Coronary artery (tissue), 2 donors: ENCODE measurements at regions not wholly inside any gene's neighbourhood (a gene's known extent, or its start where the extent isn't known, plus 50 kb on each side); places are given as distances from the start of the nearest gene placed in this dataset.
"Not testable (repeated sequence)": the region's sequence is repeated elsewhere in the genome, so short reads cannot be mapped to it uniquely, and the experiment has no call there.

Experiments used
- DNase-seq: peaks from one replicate; pipeline ENCODE4 v3.0.0-alpha.2; 2017; ENCODE audit warnings: low spot score
- H3K27ac ChIP-seq, 2 donors: fragments of 200-600 bp; sonication (generic); one replicate each; pipeline ENCODE4 v1.5.1; 2016 to 2019
- H3K4me3 ChIP-seq: fragments of 200-600 bp; sonication (generic); 2 replicates; pipeline ENCODE4 v1.5.1; 2016; ENCODE audit warnings: mild to moderate bottlenecking, moderate library complexity
- TF ChIP-seq, protein P1 (sequence below): fragments of 200-600 bp; sonication (generic); IDR thresholded peaks from one replicate; pipeline ENCODE4 v1.5.1; 2019; ENCODE audit warnings: antibody characterized with exemption

DNA sequence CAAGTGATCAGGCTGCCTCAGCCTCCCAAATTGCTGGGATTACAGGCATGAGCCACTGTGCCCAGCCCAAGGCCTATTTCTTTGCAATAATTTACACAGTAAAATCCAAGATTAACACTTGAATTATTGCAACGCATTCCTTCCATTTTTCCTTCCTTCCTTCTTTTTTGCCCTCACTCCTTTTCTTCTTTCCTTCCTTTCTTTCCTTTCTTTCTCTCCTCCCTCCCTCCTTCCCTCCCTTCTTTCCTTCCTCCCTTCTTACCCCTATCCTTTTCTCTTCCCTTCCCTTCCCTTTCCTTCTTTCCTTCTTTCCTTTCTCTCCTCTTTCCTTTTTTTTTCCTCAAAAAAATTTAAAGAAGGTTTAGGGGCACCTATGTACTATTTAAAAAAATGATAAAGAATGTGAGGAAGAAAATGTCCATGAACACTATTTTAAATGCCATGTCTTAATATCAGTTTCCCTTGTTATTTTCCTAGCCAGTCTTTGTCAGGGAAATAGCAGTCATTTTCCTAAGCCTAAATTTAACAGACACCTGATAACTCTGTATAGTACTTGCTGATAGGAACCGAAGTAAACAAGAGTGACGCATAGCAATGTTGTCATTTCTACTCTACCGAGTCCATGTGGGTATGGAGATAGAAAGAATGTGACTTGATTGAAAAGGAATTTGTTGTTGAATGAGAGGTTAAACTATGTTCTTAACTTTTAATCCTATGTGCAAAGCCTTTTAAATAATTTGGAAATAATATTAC lies 79.8 kb upstream of the HMCN1 start:
- Histone ChIP-seq H3K4me3 (no peak overlapping the region), H3K27ac (peak overlapping the region in 1 of 2 donors; percentile 55)
- DNase-seq = no peak
- TF ChIP-seq, protein P1, sequence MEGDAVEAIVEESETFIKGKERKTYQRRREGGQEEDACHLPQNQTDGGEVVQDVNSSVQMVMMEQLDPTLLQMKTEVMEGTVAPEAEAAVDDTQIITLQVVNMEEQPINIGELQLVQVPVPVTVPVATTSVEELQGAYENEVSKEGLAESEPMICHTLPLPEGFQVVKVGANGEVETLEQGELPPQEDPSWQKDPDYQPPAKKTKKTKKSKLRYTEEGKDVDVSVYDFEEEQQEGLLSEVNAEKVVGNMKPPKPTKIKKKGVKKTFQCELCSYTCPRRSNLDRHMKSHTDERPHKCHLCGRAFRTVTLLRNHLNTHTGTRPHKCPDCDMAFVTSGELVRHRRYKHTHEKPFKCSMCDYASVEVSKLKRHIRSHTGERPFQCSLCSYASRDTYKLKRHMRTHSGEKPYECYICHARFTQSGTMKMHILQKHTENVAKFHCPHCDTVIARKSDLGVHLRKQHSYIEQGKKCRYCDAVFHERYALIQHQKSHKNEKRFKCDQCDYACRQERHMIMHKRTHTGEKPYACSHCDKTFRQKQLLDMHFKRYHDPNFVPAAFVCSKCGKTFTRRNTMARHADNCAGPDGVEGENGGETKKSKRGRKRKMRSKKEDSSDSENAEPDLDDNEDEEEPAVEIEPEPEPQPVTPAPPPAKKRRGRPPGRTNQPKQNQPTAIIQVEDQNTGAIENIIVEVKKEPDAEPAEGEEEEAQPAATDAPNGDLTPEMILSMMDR = no peak

GRCh38 chr1:185653615-185654014 lies 80.6 kb upstream of the HMCN1 start:
- Histone ChIP-seq H3K27ac (no peak overlapping the region), H3K4me3 (no peak overlapping the region)
- TF ChIP-seq, protein P1 = no peak
- DNase-seq = no peak

DNA sequence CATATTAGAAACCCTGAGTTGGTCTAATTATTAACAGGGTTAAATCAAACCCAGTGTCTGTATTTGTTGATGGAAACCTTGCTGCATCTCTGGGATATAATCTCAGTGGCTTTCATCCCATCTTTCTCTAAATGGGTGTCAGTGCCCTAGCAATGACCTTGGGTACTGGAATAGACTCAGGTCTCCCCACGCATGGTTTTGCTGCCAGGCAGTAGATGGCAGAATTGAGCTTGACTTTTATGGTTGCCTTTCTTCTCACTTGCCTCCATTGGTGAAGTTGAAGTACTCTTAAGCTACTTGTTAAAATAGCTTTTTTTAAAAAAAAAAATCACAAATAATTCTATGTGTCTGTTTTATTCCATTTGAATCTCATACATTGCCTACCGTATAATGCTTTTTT lies 81.8 kb upstream of the HMCN1 start:
- no peak overlapping the region for H3K27ac ChIP-seq
- TF ChIP-seq, protein P1 = no peak
- DNase-seq = no peak
- no peak overlapping the region for H3K4me3 ChIP-seq

DNA sequence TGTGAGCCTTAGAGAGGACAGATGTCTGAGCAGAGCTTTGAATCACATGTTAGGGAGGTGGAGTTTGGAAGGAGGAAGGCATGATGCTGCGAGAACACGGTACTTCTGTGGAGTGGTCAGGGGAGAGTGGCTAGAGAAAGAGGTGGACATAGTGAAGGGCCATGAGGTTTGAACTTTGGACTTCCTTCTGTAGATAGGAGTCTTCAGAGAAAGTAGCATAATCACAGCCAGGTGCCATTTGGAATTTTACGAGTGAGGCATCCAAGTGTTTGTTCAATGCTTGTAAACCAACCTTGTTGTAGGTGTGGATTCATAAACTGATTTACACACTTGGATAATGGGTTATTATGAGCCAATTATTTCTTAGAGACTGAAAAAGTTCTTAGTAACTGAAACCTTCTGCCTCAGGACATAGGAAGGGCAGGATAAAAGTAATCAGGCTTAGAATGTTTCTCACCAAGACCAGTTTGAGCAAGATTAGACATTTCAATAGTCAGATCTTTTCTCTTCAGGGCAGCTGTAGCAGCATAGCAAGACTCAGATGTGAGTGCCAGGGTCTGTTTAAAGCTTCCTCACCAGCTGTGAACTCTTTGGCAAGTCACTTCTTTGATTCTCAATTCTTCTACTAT lies 83.5 kb upstream of the HMCN1 start:
- TF ChIP-seq, protein P1 = no peak
- no peak for DNase-seq
- no peak overlapping the region for H3K27ac ChIP-seq
- no peak overlapping the region for H3K4me3 ChIP-seq

DNA sequence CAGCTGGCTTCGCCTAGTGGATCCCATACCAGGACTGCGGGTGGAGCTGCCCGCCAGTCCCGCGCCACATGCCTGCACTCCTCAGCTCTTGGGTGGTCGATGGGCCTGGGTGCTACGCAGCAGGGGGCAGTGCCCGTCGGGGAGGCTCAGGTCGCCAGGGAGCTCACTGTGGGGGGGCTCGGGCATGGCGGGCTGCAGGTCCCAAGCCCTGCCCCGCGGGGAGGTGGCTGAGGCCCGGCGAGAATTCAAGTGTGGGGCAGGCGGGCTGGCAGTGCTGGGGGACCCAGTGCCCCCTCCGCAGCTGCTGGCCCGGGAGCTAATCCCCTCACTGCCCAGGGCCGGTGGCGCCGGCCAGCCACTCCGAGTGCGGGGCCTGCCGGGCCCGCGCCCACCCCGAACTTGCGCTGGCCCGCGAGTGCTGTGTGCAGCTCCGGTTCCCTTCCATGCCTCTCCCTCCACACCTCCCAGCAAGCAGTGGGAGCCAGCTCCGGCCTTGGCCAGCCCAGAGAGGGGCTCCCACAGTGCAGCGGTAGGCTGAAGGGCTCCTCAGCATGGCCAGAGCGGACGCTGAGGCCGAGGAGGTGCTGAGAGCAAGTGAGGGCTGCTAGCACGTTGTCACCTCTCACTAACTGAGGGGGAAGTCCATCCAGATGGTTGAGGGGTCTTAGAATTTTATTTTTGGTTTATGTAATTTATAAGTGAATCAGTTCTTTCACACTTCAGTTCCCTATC lies 85.2 kb upstream of the HMCN1 start:
- no peak for DNase-seq
- Histone ChIP-seq H3K27ac (no peak overlapping the region), H3K4me3 (no peak overlapping the region)
- TF ChIP-seq, protein P1 = no peak

DNA sequence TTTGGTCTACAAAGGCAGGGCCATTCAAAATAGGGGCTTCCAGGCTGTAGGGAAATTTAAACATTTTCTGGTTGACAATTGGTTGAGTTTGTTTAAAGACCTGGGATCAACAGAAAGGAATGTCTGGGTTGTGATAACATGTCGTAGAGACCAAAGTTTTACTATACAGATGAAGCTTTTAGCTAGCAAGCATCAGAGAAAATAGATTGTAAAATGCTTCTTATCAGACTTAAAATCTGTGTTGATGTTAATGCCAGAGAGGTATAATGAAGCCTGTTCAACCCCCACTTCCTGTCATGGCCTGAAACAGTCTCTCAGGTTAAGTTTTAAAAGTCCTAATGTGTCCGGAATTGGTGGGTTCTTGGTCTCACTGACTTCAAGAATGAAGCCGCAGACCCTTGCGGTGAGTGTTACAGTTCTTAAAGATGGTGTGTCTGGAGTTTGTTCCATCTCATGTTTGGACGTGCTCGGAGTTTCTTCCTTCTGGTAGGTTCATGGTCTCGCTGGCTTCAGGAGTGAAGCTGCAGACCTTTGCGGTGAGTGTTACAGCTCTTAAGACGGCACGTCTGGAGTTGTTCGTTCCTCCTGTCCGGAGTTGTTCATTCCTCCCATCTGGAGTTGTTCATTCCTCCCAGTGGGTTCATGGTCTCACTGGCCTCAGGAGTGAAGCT lies 86.5 kb upstream of the HMCN1 start:
- not testable (repeated sequence) for H3K4me3 ChIP-seq, DNase-seq, H3K27ac ChIP-seq

DNA sequence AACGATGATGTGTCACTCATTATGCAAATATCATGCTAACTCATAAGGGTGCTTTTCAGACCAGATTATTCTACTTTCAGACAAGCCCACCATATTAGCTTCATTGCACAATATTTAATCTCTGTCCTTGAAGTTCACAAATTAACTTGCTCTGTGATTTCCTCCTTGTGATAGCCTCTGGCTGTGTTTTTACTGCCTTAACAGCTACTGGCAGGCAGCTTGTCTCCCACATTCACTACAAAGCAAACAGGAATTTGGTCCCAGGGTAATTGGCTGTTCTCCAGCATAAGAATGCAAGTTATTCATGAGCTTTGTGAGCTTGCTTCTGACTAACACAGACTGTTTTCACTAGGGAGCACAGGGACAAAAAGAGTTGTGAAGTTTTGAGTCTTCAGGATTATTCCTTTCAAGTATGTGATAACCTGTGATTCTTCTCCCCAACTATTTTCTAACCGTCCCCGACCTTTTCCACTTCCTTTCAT lies 87.9 kb upstream of the HMCN1 start:
- no peak for DNase-seq
- peak overlapping the region; percentile 39 for H3K4me3 ChIP-seq
- H3K27ac ChIP-seq = peak overlapping the region in 1 of 2 donors; percentile 70
- TF ChIP-seq, protein P1 = no peak
